GM20000 (cell line): ENCODE measurements at regions not wholly inside any gene's neighbourhood (a gene's known extent, or its start where the extent isn't known, plus 50 kb on each side); places are given as distances from the start of the nearest gene placed in this dataset.
"Not testable (repeated sequence)": the region's sequence is repeated elsewhere in the genome, so short reads cannot be mapped to it uniquely, and the experiment has no call there.

Source experiments
- DNase-seq: peaks from one replicate; pipeline ENCODE4 v3.0.0; 2012; ENCODE audit warnings: low spot score
- CTCF ChIP-seq: IDR thresholded peaks from 2 replicates; pipeline ENCODE4 v1.5.1; 2012; ENCODE audit warnings: mild to moderate bottlenecking, control low read depth; ENCODE audit errors: extremely low read depth, missing control alignments

- DNase-seq = no peak
Observed at GRCh38 chr3:66831931-66832330, 166.2 kb upstream of the KBTBD8 start.

GRCh38 chr3:66836363-66837152, 161.5 kb upstream of the KBTBD8 start:
- DNase-seq = no peak
- no peak for TF ChIP-seq CTCF

More at GRCh38 chr3:66831931-66832330, 166.2 kb upstream of the KBTBD8 start:
- TF ChIP-seq CTCF = no peak

GRCh38 chr3:66838704-66839103, 159.4 kb upstream of the KBTBD8 start:
- no peak for TF ChIP-seq CTCF
- no peak for DNase-seq

- no peak for DNase-seq
Observed at GRCh38 chr3:66839508-66839907, 158.6 kb upstream of the KBTBD8 start.

GRCh38 chr3:66842761-66843464, 155.2 kb upstream of the KBTBD8 start:
- not testable (repeated sequence) for DNase-seq

More at GRCh38 chr3:66839508-66839907, 158.6 kb upstream of the KBTBD8 start:
- no peak for TF ChIP-seq CTCF

- TF ChIP-seq CTCF = no peak
Observed at GRCh38 chr3:66851894-66852613, 146.1 kb upstream of the KBTBD8 start.

GRCh38 chr3:66854601-66855151, 143.4 kb upstream of the KBTBD8 start:
- TF ChIP-seq CTCF = no peak
- DNase-seq = no peak

More at GRCh38 chr3:66851894-66852613, 146.1 kb upstream of the KBTBD8 start:
- no peak for DNase-seq
